ENCODE measurements at regions not wholly inside any gene's neighbourhood (a gene's known extent, or its start where the extent isn't known, plus 50 kb on each side); places are given as distances from the start of the nearest gene placed in this dataset.

GRCh38 chr4:58205446-58206235 is 1095.5 kb upstream of the IGFBP7 start:
- no peak for DNase-seq (ENCODE audit: low read depth, low spot score)

GRCh38 chr4:58192217-58192616 is 1082.0 kb upstream of the IGFBP7 start:
- no peak for DNase-seq (ENCODE audit: low read depth, low spot score)

- peak; percentile 24 for DNase-seq (ENCODE audit: low read depth, low spot score)
These were observed 1080.9 kb upstream of the IGFBP7 start for GRCh38 chr4:58191109-58191508.

DNA sequence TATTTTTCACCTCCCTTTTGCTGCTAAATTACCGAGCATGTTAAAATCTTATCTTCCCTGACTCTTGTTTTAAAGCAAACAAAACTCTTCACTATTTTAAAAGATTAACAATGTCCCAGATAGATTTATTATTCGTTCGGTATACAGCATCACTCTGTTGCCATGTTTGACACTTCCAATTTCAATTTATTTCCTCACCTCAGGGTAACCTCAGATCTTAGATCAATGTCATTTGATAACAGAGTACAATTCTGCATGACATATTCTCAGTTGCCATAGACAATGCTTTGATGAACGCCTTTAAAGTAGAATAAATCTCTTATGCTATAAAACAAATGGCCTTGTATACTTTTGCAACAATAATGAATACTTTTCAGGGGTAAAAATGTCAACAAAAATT is 1078.1 kb upstream of the IGFBP7 start:
- no peak for DNase-seq (ENCODE audit: low read depth, low spot score)

DNA sequence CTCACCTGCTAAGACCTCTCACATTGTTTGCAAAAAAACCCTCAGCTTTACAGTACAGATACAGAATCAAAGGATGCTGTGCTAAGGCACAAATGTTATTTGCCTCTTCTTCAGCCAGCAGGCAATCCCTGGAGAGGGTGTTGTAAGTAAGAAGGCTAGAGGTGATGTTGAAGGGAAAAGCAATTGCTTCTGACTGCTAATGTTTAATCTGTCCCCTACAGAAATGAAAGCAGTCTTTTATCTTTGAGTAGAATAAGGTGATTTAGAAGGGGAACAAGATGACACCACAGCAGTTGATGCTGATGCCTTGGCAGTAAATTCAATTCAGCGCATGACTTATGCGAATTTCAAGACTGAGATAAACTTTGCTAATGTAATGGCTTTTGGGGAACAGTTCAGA is 1064.8 kb upstream of the IGFBP7 start:
- no peak for DNase-seq (ENCODE audit: low read depth, low spot score)

DNA sequence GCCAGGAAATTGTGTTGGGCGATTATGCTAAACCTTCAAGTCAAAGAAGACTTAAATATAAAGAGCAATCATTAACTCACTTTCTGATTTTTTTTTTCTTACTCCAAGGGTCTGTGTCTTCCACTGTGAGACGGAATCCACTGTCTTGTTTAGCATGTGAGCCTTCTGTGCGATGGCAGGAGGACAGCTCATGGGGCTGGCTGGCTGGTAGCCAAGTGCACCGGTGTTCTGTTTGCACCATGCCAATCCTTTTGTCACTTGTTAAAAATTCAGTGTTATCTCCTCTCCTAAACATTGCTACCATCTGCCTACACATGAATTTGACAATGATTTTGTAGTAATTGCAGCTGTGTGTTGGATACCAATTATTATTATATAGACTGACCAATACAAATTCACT is 1056.3 kb upstream of the IGFBP7 start:
- DNase-seq (ENCODE audit: low read depth, low spot score): no peak

DNA sequence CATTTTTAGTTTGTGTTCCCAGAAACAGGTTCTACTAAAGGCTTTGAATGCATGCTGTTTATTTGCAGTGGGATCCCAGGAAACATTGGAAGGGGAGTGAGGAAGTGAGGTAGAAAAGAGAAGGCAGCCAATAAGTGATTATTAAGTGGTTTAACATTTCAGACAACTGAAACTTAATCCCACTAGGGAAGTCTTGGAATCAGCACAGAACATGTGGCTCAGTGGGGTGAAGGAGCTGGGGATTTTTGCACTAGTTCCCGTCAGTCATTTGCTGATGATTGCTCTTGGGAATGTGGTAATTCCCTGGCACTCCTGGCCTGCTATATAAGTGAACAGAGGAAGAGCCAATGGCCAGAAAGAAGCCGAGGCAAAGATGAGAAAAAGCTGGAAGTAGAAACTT is 1053.0 kb upstream of the IGFBP7 start:
- no peak for DNase-seq (ENCODE audit: low read depth, low spot score)

DNA sequence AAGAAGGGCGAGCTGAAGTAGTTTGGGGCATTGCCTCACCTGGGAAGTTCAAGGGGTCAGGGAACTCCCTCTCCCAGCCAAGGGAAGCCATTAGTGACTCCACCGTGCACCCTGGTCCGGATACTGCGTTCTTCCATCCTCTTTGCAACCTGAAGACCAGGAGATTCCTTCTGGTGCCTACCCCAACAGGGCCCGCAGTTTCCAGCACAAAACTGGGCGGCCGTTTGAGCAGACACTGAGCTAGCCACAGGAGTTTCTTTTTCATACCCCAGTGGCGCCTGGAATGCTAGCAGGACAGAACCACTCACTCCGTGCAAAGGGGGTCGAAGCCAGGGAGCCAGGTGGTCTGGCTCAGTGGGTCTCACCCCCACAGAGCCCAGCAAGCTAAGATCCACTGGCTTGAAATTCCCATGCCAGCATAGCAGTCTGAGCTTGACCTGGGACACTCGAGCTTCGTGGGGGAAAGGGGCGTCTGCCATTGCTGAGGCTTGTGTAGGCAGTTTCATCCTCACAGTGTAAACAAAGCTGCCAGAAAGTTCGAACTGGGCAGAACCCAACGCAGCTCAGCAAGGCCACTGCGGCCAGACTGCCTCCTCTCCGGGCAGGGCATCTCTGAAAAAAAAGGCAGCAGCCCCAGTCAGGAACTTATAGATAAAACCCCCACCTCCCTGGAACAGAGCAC is 1039.4 kb upstream of the IGFBP7 start:
- DNase-seq (ENCODE audit: low read depth, low spot score): no peak

DNA sequence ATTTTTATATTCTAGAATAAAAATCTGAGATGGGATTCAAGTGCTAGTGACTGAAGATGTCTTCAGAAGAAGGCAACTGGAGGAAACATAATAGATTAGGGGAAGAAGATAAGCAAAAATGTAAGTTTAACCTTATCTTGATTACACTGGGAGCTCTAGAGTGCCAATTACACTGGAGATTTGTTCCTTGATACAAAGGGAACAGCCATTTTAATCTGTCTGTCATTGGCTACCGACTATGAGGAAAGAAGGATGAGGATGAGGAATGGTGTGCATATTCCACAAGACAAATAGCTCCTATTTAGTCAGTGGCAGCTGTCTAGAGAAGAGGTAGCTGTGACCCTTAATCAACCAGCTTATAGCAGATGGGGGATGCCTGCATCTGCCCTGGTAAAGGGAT is 1034.5 kb upstream of the IGFBP7 start:
- no peak for DNase-seq (ENCODE audit: low read depth, low spot score)

- DNase-seq (ENCODE audit: low read depth, low spot score): no peak
These were observed 1028.8 kb upstream of the IGFBP7 start for GRCh38 chr4:58138786-58139668.

DNA sequence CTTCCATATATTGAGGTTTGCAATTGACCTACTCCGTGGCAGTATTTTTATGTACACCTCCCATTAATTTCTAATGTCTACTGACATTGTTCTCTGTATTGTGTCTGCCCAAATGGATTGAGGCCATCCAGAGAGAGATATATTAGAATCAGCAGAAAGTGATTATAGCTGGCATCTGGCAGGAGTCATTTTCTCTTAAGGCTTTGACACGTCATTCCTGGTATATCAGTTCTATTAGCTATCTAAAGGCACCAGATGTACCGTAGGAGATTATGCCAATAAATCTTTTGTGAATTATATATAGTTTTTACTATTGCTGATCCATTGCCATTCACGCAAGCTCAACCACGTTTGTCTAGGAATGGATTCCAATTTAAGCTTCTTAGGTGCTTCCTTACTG is 1026.4 kb upstream of the IGFBP7 start:
- DNase-seq (ENCODE audit: low read depth, low spot score): no peak

DNA sequence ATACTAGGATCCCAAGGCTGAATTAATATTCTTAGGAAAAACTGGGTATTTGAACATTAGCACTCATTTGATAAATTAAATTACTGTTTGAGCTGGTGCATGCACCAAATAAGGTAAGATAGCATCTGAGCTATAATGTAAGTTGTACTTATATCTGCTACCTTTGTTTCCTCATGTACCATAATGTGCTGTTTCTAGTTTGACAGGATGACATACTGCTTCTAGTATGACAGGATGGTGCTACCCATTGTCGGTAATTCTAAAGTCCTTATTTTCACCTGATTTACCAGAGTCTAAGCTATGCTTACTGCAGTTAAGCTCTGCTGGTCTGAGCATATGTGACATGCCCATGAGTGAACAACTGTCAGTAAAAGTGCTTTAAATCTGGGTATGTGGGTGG is 1017.5 kb upstream of the IGFBP7 start:
- DNase-seq (ENCODE audit: low read depth, low spot score): no peak

GRCh38 chr4:58119298-58119697 is 1009.1 kb upstream of the IGFBP7 start:
- DNase-seq (ENCODE audit: low read depth, low spot score): no peak

- DNase-seq (ENCODE audit: low read depth, low spot score): no peak
These were observed 1002.9 kb upstream of the IGFBP7 start for GRCh38 chr4:58113126-58113525.

- DNase-seq (ENCODE audit: low read depth, low spot score): no peak
These were observed 1001.6 kb upstream of the IGFBP7 start for GRCh38 chr4:58111818-58112217.

- peak; percentile 1 for DNase-seq (ENCODE audit: low read depth, low spot score)
These were observed 983.2 kb upstream of the IGFBP7 start for GRCh38 chr4:58093352-58093751.

DNA sequence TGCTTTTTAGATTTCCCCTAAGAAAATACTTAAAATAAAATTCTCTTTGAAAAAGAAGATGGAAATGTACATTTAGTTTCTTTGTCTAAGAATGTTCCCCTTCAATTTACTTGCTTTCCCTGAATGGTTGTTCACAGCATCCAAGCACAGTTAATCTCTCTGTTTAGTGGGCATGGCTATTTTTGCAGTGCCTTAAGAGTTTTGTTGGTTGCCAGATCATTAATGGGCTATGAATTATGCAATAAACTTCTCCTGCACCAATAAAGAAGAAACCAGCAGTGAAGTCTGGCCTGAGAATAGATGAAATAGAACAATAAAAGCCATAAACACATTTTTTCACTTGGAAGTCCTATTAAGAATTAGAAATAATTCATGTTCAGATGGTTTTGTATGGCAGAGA is 980.4 kb upstream of the IGFBP7 start:
- no peak for DNase-seq (ENCODE audit: low read depth, low spot score)

GRCh38 chr4:58081356-58081755 is 971.2 kb upstream of the IGFBP7 start:
- no peak for DNase-seq (ENCODE audit: low read depth, low spot score)

GRCh38 chr4:58075724-58076123 is 965.5 kb upstream of the IGFBP7 start:
- no peak for DNase-seq (ENCODE audit: low read depth, low spot score)

GRCh38 chr4:58074382-58074781 is 964.2 kb upstream of the IGFBP7 start:
- no peak for DNase-seq (ENCODE audit: low read depth, low spot score)

DNA sequence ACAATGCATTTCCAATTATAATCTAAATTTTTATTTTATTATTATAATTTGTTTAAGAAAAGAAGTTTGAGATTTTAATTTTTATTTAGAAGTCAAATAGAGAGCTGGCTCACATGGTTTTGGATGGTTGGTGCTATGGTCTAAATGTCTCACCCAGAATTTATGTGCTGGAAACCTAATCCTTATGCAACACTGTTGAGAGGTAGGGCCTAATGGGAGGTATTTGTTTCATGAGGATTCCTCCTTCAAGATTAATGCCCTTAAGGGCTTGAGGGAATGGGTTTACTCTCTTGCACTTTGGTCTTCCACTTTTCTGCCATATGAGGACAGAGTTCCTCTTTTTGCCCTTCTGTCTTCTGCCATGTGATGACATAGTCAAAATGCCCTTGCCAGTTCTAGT is 960.5 kb upstream of the IGFBP7 start:
- no peak for DNase-seq (ENCODE audit: low read depth, low spot score)

GRCh38 chr4:58064653-58065052 is 954.5 kb upstream of the IGFBP7 start:
- no peak for DNase-seq (ENCODE audit: low read depth, low spot score)
